Gastrocnemius medialis (tissue), 4 donors: ENCODE measurements at regions not wholly inside any gene's neighbourhood (a gene's known extent, or its start where the extent isn't known, plus 50 kb on each side); places are given as distances from the start of the nearest gene placed in this dataset.

ENCODE experiments used
- CTCF ChIP-seq, 5 experiments: fragments of 450-650 bp in 3 of 5; fragments of 200-600 bp in 2 of 5; sonication (generic) in 2 of 5; IDR thresholded peaks in 4 of 5; conservative IDR thresholded peaks in 1 of 5; 1 replicate in 4 of 5; 2 replicates in 1 of 5; pipeline ENCODE4 v1.5.1; 2016 to 2019; ENCODE audit warnings: antibody characterized with exemption in 5 of 5, mild to moderate bottlenecking in 3 of 5, moderate library complexity in 3 of 5
- POLR2A ChIP-seq, 2 donors: fragments of 450-650 bp; IDR thresholded peaks; one replicate each; pipeline ENCODE4 v1.6.1; 2017; ENCODE audit warnings: antibody characterized with exemption in 2 of 2, mild to moderate bottlenecking in 2 of 2, moderate library complexity in 2 of 2

- TF ChIP-seq CTCF (IDR thresholded peaks at IDR 0.05 in 4 of 5, conservative IDR thresholded peaks at IDR 0.05 in 1 of 5) (no peak), POLR2A (IDR thresholded peaks at IDR 0.05) (no peak)
These were observed 294.1 kb upstream of the SNX7 start for GRCh38 chr1:98367426-98367825.
